ENCODE measurements at regions not wholly inside any gene's neighbourhood (a gene's known extent, or its start where the extent isn't known, plus 50 kb on each side); places are given as distances from the start of the nearest gene placed in this dataset.

DNA sequence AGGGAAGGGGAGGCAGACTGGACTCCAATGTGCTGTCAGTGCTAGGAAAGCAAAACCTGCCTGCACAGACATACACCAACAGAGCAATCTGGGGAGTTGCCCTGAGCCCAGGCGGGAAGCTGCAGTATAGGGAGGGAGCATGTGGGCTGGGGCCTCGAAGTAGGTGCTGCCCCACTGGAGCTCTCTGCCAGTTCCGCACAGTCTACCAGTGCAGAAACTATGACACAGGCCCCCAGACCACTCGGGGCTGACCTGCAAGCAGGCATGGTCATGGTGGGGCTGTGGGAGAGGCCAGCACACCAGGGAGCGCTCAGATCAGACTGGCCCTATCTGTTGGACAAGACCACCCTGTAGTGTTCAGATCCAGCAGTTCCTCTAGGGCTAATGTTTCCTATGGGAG is 344.1 kb upstream of the TRAM1L1 start:
- TF ChIP-seq, protein P1, sequence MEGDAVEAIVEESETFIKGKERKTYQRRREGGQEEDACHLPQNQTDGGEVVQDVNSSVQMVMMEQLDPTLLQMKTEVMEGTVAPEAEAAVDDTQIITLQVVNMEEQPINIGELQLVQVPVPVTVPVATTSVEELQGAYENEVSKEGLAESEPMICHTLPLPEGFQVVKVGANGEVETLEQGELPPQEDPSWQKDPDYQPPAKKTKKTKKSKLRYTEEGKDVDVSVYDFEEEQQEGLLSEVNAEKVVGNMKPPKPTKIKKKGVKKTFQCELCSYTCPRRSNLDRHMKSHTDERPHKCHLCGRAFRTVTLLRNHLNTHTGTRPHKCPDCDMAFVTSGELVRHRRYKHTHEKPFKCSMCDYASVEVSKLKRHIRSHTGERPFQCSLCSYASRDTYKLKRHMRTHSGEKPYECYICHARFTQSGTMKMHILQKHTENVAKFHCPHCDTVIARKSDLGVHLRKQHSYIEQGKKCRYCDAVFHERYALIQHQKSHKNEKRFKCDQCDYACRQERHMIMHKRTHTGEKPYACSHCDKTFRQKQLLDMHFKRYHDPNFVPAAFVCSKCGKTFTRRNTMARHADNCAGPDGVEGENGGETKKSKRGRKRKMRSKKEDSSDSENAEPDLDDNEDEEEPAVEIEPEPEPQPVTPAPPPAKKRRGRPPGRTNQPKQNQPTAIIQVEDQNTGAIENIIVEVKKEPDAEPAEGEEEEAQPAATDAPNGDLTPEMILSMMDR (IDR thresholded peaks at IDR 0.05; ENCODE audit: insufficient read depth, low read length), result no peak
- no peak for TF ChIP-seq POLR2AphosphoS5 (IDR thresholded peaks at IDR 0.05; ENCODE audit: low read depth)
- TF ChIP-seq GABPA (IDR thresholded peaks at IDR 0.05; ENCODE audit: low read depth), result no peak
- TF ChIP-seq, protein P2, sequence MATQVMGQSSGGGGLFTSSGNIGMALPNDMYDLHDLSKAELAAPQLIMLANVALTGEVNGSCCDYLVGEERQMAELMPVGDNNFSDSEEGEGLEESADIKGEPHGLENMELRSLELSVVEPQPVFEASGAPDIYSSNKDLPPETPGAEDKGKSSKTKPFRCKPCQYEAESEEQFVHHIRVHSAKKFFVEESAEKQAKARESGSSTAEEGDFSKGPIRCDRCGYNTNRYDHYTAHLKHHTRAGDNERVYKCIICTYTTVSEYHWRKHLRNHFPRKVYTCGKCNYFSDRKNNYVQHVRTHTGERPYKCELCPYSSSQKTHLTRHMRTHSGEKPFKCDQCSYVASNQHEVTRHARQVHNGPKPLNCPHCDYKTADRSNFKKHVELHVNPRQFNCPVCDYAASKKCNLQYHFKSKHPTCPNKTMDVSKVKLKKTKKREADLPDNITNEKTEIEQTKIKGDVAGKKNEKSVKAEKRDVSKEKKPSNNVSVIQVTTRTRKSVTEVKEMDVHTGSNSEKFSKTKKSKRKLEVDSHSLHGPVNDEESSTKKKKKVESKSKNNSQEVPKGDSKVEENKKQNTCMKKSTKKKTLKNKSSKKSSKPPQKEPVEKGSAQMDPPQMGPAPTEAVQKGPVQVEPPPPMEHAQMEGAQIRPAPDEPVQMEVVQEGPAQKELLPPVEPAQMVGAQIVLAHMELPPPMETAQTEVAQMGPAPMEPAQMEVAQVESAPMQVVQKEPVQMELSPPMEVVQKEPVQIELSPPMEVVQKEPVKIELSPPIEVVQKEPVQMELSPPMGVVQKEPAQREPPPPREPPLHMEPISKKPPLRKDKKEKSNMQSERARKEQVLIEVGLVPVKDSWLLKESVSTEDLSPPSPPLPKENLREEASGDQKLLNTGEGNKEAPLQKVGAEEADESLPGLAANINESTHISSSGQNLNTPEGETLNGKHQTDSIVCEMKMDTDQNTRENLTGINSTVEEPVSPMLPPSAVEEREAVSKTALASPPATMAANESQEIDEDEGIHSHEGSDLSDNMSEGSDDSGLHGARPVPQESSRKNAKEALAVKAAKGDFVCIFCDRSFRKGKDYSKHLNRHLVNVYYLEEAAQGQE (IDR thresholded peaks at IDR 0.05; ENCODE audit: insufficient replicate concordance, low read depth), result no peak
